Uterus (tissue), 2 donors: ENCODE measurements at regions not wholly inside any gene's neighbourhood (a gene's known extent, or its start where the extent isn't known, plus 50 kb on each side); places are given as distances from the start of the nearest gene placed in this dataset.

Experiments used
- POLR2A ChIP-seq, 2 donors: fragments of 450-650 bp; IDR thresholded peaks; one replicate each; pipeline ENCODE4 v1.6.1; 2016; ENCODE audit warnings: antibody characterized with exemption in 2 of 2, mild to moderate bottlenecking in 1 of 2, moderate library complexity in 1 of 2
- TF ChIP-seq, protein P1 (sequence below), 4 experiments: fragments of 200-600 bp in 2 of 4; fragments of 450-650 bp in 2 of 4; sonication (generic) in 2 of 4; IDR thresholded peaks; one replicate each; pipeline ENCODE4 v1.5.1; 2016 to 2019; ENCODE audit warnings: antibody characterized with exemption in 4 of 4, mild to moderate bottlenecking in 2 of 4, moderate library complexity in 1 of 4

DNA sequence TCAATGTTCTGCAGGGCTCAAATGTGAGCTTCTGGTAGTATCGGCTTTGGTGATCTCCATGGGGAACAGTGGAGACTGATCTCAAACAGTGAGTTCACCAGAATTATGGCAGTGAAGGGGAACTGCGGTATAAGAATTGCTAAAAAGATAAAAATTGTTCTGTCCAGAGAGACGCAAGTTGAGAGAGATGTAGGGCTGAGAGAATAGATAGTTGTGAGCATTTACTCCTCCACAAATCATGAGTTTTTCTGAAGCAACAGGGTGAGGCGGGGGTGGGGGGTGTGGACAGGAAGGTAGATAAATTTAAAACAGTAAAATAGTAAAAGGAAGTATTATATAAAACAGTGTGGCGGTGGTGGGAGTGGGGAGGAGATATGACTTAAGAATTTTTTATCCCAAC, 98.6 kb upstream of the NEDD9 start:
- TF ChIP-seq, protein P1, sequence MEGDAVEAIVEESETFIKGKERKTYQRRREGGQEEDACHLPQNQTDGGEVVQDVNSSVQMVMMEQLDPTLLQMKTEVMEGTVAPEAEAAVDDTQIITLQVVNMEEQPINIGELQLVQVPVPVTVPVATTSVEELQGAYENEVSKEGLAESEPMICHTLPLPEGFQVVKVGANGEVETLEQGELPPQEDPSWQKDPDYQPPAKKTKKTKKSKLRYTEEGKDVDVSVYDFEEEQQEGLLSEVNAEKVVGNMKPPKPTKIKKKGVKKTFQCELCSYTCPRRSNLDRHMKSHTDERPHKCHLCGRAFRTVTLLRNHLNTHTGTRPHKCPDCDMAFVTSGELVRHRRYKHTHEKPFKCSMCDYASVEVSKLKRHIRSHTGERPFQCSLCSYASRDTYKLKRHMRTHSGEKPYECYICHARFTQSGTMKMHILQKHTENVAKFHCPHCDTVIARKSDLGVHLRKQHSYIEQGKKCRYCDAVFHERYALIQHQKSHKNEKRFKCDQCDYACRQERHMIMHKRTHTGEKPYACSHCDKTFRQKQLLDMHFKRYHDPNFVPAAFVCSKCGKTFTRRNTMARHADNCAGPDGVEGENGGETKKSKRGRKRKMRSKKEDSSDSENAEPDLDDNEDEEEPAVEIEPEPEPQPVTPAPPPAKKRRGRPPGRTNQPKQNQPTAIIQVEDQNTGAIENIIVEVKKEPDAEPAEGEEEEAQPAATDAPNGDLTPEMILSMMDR (IDR thresholded peaks at IDR 0.05) = no peak
- no peak for TF ChIP-seq POLR2A (IDR thresholded peaks at IDR 0.05)
